ENCODE measurements at regions not wholly inside any gene's neighbourhood (a gene's known extent, or its start where the extent isn't known, plus 50 kb on each side); places are given as distances from the start of the nearest gene placed in this dataset.

DNA sequence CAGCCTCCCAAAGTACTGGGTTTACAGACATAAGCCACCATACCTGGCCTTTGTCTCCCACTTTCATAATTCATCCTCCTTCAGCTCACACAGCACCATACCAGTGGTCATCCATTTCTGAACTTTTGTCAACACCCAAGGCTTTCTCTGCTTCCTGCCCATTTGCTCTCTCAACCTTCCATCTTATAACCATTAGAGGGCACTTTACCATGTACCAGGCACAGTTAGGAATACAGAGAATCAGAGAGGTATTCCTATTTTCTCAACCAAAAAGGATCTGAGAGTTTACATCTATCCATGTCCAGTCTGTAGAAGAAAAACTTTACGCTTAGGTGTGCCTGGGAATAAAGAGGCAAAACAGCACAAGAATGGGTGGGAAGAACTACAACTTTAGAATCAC lies 397.6 kb downstream of the BUD13 start:
- no peak overlapping the region for H3K4me3 ChIP-seq (ENCODE audit: low read depth, low read length)
- TF ChIP-seq, protein P1, sequence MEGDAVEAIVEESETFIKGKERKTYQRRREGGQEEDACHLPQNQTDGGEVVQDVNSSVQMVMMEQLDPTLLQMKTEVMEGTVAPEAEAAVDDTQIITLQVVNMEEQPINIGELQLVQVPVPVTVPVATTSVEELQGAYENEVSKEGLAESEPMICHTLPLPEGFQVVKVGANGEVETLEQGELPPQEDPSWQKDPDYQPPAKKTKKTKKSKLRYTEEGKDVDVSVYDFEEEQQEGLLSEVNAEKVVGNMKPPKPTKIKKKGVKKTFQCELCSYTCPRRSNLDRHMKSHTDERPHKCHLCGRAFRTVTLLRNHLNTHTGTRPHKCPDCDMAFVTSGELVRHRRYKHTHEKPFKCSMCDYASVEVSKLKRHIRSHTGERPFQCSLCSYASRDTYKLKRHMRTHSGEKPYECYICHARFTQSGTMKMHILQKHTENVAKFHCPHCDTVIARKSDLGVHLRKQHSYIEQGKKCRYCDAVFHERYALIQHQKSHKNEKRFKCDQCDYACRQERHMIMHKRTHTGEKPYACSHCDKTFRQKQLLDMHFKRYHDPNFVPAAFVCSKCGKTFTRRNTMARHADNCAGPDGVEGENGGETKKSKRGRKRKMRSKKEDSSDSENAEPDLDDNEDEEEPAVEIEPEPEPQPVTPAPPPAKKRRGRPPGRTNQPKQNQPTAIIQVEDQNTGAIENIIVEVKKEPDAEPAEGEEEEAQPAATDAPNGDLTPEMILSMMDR (IDR thresholded peaks at IDR 0.05; ENCODE audit: insufficient read depth, low read depth, low read length): no peak
- DNase-seq (ENCODE audit: low read depth): no peak

DNA sequence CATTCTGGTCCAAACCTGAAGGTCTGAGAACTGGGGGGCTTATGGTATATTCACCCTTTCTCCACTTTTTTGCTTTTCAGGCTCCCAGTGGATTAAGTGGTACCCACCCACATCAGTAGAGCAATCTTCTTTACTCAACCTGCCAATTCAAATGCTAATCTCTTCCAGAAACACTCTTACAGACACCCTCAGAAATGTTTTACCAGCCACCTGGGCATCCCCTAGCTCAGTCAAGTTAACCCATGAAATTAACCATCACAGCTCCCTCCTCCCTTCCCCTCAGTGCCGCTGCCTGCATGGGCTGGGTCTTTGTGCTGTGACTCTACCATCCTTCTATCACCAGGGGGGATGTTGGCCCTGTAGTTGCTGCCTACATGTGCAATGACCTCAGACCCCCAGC lies 398.7 kb downstream of the BUD13 start:
- TF ChIP-seq, protein P1 (IDR thresholded peaks at IDR 0.05; ENCODE audit: insufficient read depth, low read depth, low read length): no peak
- no peak for DNase-seq (ENCODE audit: low read depth)
- H3K4me3 ChIP-seq (ENCODE audit: low read depth, low read length): no peak overlapping the region

DNA sequence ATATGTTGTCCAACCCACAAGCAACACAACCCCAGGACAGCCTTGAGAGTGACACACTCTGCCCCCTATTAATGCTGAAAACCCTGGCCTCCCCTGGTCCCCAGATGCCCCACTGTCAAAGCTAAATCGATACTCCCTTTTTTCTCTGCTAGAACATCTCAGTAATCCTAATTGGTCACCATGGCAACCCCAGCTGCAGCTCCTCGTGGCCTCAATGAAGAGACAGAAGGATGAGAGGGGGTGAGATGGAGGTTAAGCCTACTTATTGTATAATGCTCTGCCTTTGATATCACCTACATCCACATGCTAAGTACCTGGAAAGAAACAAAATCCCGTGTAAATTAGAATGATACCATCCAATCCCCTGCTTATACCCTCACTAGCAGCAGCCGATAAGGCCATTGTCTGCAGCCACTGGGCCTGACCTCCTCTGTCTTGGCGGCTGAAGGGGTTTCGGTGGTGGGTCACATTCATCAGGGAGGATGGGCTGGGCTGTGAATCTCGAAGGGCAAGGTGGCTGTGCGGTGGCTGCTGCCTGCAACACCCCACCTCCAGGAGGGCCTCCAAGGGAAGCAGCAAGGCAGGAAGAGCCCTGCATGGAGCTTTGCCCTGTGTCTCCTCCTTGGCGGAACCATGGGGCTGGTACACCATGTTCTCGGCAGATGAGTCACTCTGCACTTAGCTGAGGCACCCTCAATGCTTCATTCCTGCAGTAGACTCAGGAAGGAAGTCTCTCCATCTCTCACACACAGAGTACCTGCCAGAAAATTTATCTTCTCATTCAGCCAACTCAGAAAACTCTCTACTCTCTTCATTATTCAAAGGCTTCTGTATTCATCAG lies 399.5 kb downstream of the BUD13 start:
- no peak for DNase-seq (ENCODE audit: low read depth)
- TF ChIP-seq, protein P1 (IDR thresholded peaks at IDR 0.05; ENCODE audit: insufficient read depth, low read depth, low read length): no peak
- H3K4me3 ChIP-seq (ENCODE audit: low read depth, low read length): no peak overlapping the region

GRCh38 chr11:116371146-116371545 lies 401.6 kb downstream of the BUD13 start:
- no peak overlapping the region for H3K4me3 ChIP-seq (ENCODE audit: low read depth, low read length)
- TF ChIP-seq, protein P1 (IDR thresholded peaks at IDR 0.05; ENCODE audit: insufficient read depth, low read depth, low read length): no peak
- DNase-seq (ENCODE audit: low read depth): no peak

GRCh38 chr11:116368784-116369183 lies 404.0 kb downstream of the BUD13 start:
- DNase-seq (ENCODE audit: low read depth): no peak
- TF ChIP-seq, protein P1 (IDR thresholded peaks at IDR 0.05; ENCODE audit: insufficient read depth, low read depth, low read length): no peak
- H3K4me3 ChIP-seq (ENCODE audit: low read depth, low read length): no peak overlapping the region

DNA sequence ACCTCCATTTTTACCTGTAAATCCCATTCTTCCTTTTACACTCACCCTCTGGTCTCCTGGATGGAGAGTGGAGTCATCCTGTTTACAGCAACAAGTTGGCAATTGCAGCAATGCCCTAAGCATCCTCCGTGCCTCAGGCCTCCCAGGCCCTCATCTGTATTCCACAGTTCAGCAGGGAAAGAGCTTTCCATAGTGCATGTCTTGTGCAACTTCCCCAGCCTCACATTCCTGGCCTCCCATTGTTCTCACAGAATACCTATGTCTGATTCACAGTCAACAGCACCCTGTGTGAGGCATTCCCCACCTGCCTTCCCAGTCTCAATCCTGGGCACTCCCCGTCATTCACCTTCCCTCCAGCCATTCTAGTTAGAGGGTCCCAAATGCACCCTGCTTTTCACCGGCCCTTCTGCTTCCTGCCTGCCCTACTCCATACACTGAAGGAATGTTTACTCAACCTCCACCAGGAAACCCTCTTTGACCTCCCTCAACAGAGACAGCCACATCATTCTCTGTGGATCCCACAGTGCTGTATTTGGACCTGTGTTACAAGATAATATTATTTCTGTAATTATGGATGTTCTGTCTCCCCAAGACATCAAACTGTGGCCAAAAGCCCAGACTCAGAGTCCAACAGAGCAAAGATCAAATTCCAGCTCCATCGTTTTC lies 405.7 kb downstream of the BUD13 start:
- no peak overlapping the region for H3K4me3 ChIP-seq (ENCODE audit: low read depth, low read length)
- TF ChIP-seq, protein P1 (IDR thresholded peaks at IDR 0.05; ENCODE audit: insufficient read depth, low read depth, low read length): no peak
- no peak for DNase-seq (ENCODE audit: low read depth)
